Transverse colon (tissue), 4 donors: ENCODE measurements at regions not wholly inside any gene's neighbourhood (a gene's known extent, or its start where the extent isn't known, plus 50 kb on each side); places are given as distances from the start of the nearest gene placed in this dataset.

Experiments used
- EP300 ChIP-seq: sonication (generic); formaldehyde crosslinking; IDR thresholded peaks from one replicate; pipeline ENCODE4 v1.6.1; 2017; ENCODE audit warnings: antibody characterized with exemption, low read depth
- POLR2A ChIP-seq: fragments of 450-650 bp; IDR thresholded peaks from one replicate; pipeline ENCODE4 v1.6.1; 2016; ENCODE audit warnings: antibody characterized with exemption, mild to moderate bottlenecking, moderate library complexity
- POLR2AphosphoS5 ChIP-seq, 3 donors: sonication (generic); formaldehyde crosslinking; IDR thresholded peaks; one replicate each; pipeline ENCODE4 v1.6.1; 2016; ENCODE audit warnings: antibody characterized with exemption in 3 of 3
- TF ChIP-seq, protein P1 (sequence below), 5 experiments: fragments of 200-600 bp in 3 of 5; fragments of 450-650 bp in 2 of 5; sonication (generic) in 3 of 5; IDR thresholded peaks; 1 replicate in 2 of 5; 2 replicates in 3 of 5; pipeline ENCODE4 v1.5.1; 2016 to 2017; ENCODE audit warnings: antibody characterized with exemption in 5 of 5, inconsistent platforms in 3 of 5, mild to moderate bottlenecking in 2 of 5, moderate library complexity in 1 of 5

DNA sequence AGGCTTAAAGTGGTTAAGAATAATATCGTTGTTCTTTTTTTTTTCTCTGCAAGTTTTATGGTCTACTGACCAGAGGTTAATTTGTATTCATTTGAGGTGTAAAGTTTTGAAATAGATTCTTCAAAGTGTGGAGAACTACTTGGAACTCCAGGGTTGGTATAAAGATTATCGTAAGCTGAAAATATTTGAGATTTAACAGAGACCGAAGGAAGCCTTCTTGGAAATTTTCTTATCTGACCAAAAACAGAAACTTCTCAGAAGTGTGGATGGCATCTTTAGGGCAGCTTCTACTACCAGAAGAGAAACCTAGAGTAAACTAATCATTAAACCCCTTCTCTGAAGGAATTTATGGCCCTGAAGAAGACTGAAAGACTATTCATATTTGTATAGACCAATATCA is 206.8 kb upstream of the MON1B start:
- TF ChIP-seq EP300 = no peak
- TF ChIP-seq POLR2A = no peak
- TF ChIP-seq, protein P1, sequence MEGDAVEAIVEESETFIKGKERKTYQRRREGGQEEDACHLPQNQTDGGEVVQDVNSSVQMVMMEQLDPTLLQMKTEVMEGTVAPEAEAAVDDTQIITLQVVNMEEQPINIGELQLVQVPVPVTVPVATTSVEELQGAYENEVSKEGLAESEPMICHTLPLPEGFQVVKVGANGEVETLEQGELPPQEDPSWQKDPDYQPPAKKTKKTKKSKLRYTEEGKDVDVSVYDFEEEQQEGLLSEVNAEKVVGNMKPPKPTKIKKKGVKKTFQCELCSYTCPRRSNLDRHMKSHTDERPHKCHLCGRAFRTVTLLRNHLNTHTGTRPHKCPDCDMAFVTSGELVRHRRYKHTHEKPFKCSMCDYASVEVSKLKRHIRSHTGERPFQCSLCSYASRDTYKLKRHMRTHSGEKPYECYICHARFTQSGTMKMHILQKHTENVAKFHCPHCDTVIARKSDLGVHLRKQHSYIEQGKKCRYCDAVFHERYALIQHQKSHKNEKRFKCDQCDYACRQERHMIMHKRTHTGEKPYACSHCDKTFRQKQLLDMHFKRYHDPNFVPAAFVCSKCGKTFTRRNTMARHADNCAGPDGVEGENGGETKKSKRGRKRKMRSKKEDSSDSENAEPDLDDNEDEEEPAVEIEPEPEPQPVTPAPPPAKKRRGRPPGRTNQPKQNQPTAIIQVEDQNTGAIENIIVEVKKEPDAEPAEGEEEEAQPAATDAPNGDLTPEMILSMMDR (IDR thresholded peaks at IDR 0.05) = no peak
- TF ChIP-seq POLR2AphosphoS5 (IDR thresholded peaks at IDR 0.05) = no peak
